ENCODE measurements at regions not wholly inside any gene's neighbourhood (a gene's known extent, or its start where the extent isn't known, plus 50 kb on each side); places are given as distances from the start of the nearest gene placed in this dataset.

DNA sequence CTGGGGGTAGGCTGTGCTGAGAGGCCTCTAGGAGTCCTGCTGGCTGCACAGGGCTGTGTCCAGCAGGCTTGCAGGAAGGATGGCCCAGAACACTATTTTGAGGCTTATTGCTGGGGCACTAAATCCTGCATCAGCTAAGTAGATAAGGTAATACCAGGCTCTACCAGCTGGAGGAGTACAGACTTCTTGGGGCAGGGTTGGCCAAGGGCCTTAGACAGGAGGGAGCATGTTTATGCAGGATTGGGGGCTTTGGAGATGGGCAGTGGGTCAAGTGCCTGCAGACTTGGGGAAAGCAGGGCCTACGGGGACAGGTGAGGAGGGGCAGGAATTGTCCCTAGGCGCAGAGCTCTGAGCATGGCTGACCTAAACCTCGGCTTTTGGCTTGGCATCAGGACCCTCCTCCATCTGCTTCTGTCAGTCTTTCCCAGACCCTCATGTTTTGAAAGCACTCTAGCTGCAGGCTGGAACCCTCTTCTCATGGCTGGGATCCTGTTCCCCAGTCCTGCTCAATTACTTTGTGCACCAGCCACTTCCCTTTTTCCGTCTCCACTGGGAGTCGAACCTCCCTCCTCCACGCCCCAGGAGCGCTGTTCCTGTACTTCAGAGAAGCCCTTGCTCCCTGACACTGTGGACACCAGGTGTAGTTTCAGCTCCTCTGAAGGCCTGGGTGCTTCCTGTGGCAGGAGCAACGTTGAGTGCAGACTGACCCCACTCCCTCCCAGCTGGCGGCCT lies 61.0 kb upstream of the SPTLC1 start:
- TF ChIP-seq CTCF (IDR thresholded peaks at IDR 0.05) (no peak), MAZ (IDR thresholded peaks at IDR 0.05; ENCODE audit: borderline replicate concordance, low read depth, low read length) (no peak), POLR2A (IDR thresholded peaks at IDR 0.05; ENCODE audit: low read length) (no peak), CBX2 (IDR thresholded peaks at IDR 0.05; ENCODE audit: borderline replicate concordance, low read depth) (no peak), MAFK (IDR thresholded peaks at IDR 0.05; ENCODE audit: partially characterized antibody) (no peak), ELK1 (IDR thresholded peaks at IDR 0.05; ENCODE audit: low read depth, low read length) (no peak), RFX5 (IDR thresholded peaks at IDR 0.05) (no peak), RAD21 (conservative IDR thresholded peaks at IDR 0.05 in 1 of 2, IDR thresholded peaks at IDR 0.05 in 1 of 2) (no peak)
- TF ChIP-seq, protein P1, sequence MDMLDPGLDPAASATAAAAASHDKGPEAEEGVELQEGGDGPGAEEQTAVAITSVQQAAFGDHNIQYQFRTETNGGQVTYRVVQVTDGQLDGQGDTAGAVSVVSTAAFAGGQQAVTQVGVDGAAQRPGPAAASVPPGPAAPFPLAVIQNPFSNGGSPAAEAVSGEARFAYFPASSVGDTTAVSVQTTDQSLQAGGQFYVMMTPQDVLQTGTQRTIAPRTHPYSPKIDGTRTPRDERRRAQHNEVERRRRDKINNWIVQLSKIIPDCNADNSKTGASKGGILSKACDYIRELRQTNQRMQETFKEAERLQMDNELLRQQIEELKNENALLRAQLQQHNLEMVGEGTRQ (IDR thresholded peaks at IDR 0.05): no peak
- TF ChIP-seq, protein P2, sequence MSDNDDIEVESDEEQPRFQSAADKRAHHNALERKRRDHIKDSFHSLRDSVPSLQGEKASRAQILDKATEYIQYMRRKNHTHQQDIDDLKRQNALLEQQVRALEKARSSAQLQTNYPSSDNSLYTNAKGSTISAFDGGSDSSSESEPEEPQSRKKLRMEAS (IDR thresholded peaks at IDR 0.05): no peak
- TF ChIP-seq, protein P3, sequence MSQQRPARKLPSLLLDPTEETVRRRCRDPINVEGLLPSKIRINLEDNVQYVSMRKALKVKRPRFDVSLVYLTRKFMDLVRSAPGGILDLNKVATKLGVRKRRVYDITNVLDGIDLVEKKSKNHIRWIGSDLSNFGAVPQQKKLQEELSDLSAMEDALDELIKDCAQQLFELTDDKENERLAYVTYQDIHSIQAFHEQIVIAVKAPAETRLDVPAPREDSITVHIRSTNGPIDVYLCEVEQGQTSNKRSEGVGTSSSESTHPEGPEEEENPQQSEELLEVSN (IDR thresholded peaks at IDR 0.05; ENCODE audit: borderline replicate concordance, low read depth): no peak
- TF ChIP-seq, protein P4, sequence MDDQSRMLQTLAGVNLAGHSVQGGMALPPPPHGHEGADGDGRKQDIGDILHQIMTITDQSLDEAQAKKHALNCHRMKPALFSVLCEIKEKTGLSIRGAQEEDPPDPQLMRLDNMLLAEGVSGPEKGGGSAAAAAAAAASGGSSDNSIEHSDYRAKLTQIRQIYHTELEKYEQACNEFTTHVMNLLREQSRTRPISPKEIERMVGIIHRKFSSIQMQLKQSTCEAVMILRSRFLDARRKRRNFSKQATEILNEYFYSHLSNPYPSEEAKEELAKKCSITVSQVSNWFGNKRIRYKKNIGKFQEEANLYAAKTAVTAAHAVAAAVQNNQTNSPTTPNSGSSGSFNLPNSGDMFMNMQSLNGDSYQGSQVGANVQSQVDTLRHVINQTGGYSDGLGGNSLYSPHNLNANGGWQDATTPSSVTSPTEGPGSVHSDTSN (IDR thresholded peaks at IDR 0.05): no peak
